ENCODE measurements at regions not wholly inside any gene's neighbourhood (a gene's known extent, or its start where the extent isn't known, plus 50 kb on each side); places are given as distances from the start of the nearest gene placed in this dataset.

GRCh38 chr1:239098400-239099037, 287.8 kb upstream of the CHRM3 start:
- no peak for ATAC-seq
- Mint-ChIP-seq H3K9me3 (peaks cover 13% of the 10 kb centered on the region), H3K27ac (no peak overlapping the region; the same call in 1 of the 2 replicates), H3K4me1 (peaks cover 41% of the 10 kb centered on the region), H3K27me3 (ENCODE audit: low read depth) (no peaks in the 10 kb centered on the region; the same call in 1 of the 2 replicates), H3K4me3 (no peak overlapping the region), H3K36me3 (peaks cover 7% of the 10 kb centered on the region; the same call in 1 of the 2 replicates)
- TF ChIP-seq ZNF396 (CRISPR knock-in tag; IDR thresholded peaks at IDR 0.05; ENCODE audit: borderline replicate concordance) = no peak
- TF ChIP-seq JAZF1 (CRISPR knock-in tag; IDR thresholded peaks at IDR 0.05) = no peak
- TF ChIP-seq TP53 (CRISPR knock-in tag; IDR thresholded peaks at IDR 0.05) = no peak
- TF ChIP-seq USF2 (CRISPR knock-in tag; IDR thresholded peaks at IDR 0.05) = no peak
- no peak for TF ChIP-seq HMGXB4 (CRISPR knock-in tag; IDR thresholded peaks at IDR 0.05)
- no peak for TF ChIP-seq MLX (CRISPR knock-in tag; IDR thresholded peaks at IDR 0.05)
- no peak for TF ChIP-seq TCF7 (CRISPR knock-in tag; IDR thresholded peaks at IDR 0.05; ENCODE audit: low read depth)
- TF ChIP-seq CDX4 (CRISPR knock-in tag; IDR thresholded peaks at IDR 0.05; ENCODE audit: borderline replicate concordance) = no peak
- TF ChIP-seq AFF4 (CRISPR knock-in tag; IDR thresholded peaks at IDR 0.05; ENCODE audit: borderline replicate concordance) = no peak
- TF ChIP-seq HMGA2 (CRISPR knock-in tag; IDR thresholded peaks at IDR 0.05) = no peak
- TF ChIP-seq NR1H2 (CRISPR knock-in tag; IDR thresholded peaks at IDR 0.05) = no peak
- no peak for TF ChIP-seq KAT7 (CRISPR knock-in tag; IDR thresholded peaks at IDR 0.05; ENCODE audit: borderline replicate concordance)
- TF ChIP-seq TEAD4 (CRISPR knock-in tag; IDR thresholded peaks at IDR 0.05) = no peak
- no peak for TF ChIP-seq RORB (CRISPR knock-in tag; IDR thresholded peaks at IDR 0.05)
- POLR2A ChIA-PET = no interaction called here
- DNase-seq (ENCODE audit: low spot score) = no peak
- CTCF ChIA-PET = no interaction called here

- Mint-ChIP-seq H3K4me1 (peaks cover 16% of the 10 kb centered on the region), H3K27me3 (ENCODE audit: low read depth) (no peaks in the 10 kb centered on the region), H3K4me3 (no peak overlapping the region), H3K36me3 (no peaks in the 10 kb centered on the region), H3K9me3 (no peaks in the 10 kb centered on the region), H3K27ac (no peak overlapping the region)
- TF ChIP-seq SOX15 (CRISPR knock-in tag; IDR thresholded peaks at IDR 0.05) = no peak
- no peak for TF ChIP-seq GTF2I (CRISPR knock-in tag; conservative IDR thresholded peaks at IDR 0.05)
- no peak for TF ChIP-seq GABPB1 (CRISPR knock-in tag; IDR thresholded peaks at IDR 0.05)
- no peak for TF ChIP-seq MAX (CRISPR knock-in tag; IDR thresholded peaks at IDR 0.05)
- no peak for TF ChIP-seq JUN (CRISPR knock-in tag; IDR thresholded peaks at IDR 0.05)
- no peak for TF ChIP-seq AFF4 (CRISPR knock-in tag; IDR thresholded peaks at IDR 0.05; ENCODE audit: borderline replicate concordance)
- TF ChIP-seq FOXJ3 (CRISPR knock-in tag; IDR thresholded peaks at IDR 0.05; ENCODE audit: borderline replicate concordance) = no peak
- no peak for TF ChIP-seq GRHL2 (CRISPR knock-in tag; IDR thresholded peaks at IDR 0.05; ENCODE audit: insufficient replicate concordance, severe bottlenecking)
- no peak for TF ChIP-seq NR1H2 (CRISPR knock-in tag; IDR thresholded peaks at IDR 0.05)
- no peak for TF ChIP-seq ZNF671 (CRISPR knock-in tag; IDR thresholded peaks at IDR 0.05)
- no peak for TF ChIP-seq RELA (CRISPR knock-in tag; IDR thresholded peaks at IDR 0.05; ENCODE audit: borderline replicate concordance)
- ChIA-PET CTCF (no interaction called here), POLR2A (no interaction called here)
- ATAC-seq (no peak), DNase-seq (ENCODE audit: low spot score) (no peak)
Measured at GRCh38 chr1:239091537-239091936, 294.8 kb upstream of the CHRM3 start.
